AG10803 (cell line): ENCODE measurements at regions not wholly inside any gene's neighbourhood (a gene's known extent, or its start where the extent isn't known, plus 50 kb on each side); places are given as distances from the start of the nearest gene placed in this dataset.

Source experiments
- DNase-seq: peaks from one replicate; pipeline ENCODE4 v3.0.0; 2010; ENCODE audit warnings: low read depth
- H3K4me3 ChIP-seq: 2 replicates; pipeline ENCODE4 v1.5.1; 2011; ENCODE audit warnings: mild to moderate bottlenecking, low read length, control low read depth
- CTCF ChIP-seq: conservative IDR thresholded peaks from 2 replicates; pipeline ENCODE4 v1.5.1; 2011; ENCODE audit warnings: mild to moderate bottlenecking, low read length, control low read depth, inconsistent platforms

- no peak overlapping the region for H3K4me3 ChIP-seq
- TF ChIP-seq CTCF: no peak
- no peak for DNase-seq
Measured at GRCh38 chr3:117595615-117596014, 886.0 kb downstream of the TUSC7 start.

GRCh38 chr3:117596503-117596902, 886.9 kb downstream of the TUSC7 start:
- TF ChIP-seq CTCF: no peak

GRCh38 chr3:117597865-117598264, 888.3 kb downstream of the TUSC7 start:
- no peak for DNase-seq
- H3K4me3 ChIP-seq: no peak overlapping the region
- no peak for TF ChIP-seq CTCF

More at GRCh38 chr3:117596503-117596902, 886.9 kb downstream of the TUSC7 start:
- no peak overlapping the region for H3K4me3 ChIP-seq
- DNase-seq: no peak

- TF ChIP-seq CTCF: no peak
Measured at GRCh38 chr3:117600112-117600511, 890.5 kb downstream of the TUSC7 start.

GRCh38 chr3:117600666-117601065, 891.1 kb downstream of the TUSC7 start:
- no peak for TF ChIP-seq CTCF
- no peak overlapping the region for H3K4me3 ChIP-seq
- DNase-seq: no peak

More at GRCh38 chr3:117600112-117600511, 890.5 kb downstream of the TUSC7 start:
- no peak overlapping the region for H3K4me3 ChIP-seq
- no peak for DNase-seq

GRCh38 chr3:117602058-117602644, 892.6 kb downstream of the TUSC7 start:
- no peak for TF ChIP-seq CTCF
- no peak for DNase-seq
- no peak overlapping the region for H3K4me3 ChIP-seq

GRCh38 chr3:117603097-117603496, 893.5 kb downstream of the TUSC7 start:
- H3K4me3 ChIP-seq: no peak overlapping the region
- TF ChIP-seq CTCF: no peak
- no peak for DNase-seq
